Stimulated activated CD4-positive, alpha-beta T cell treated with anti-CD3 and anti-CD28 coated beads, TNF-alpha, amount 100 ng/mL, for 1 hour (primary cell): ENCODE measurements at regions not wholly inside any gene's neighbourhood (a gene's known extent, or its start where the extent isn't known, plus 50 kb on each side); places are given as distances from the start of the nearest gene placed in this dataset.

Experiments used
- DNase-seq, 3 donors: peaks; one replicate each; pipeline ENCODE4 v3.0.0-alpha.2; 2020; ENCODE audit warnings: low read depth in 3 of 3, low spot score in 1 of 3

GRCh38 chr2:104289651-104290565 is 564.0 kb upstream of the POU3F3 start:
- no peak for DNase-seq

GRCh38 chr2:104290566-104290891 is 563.4 kb upstream of the POU3F3 start:
- no peak for DNase-seq

- DNase-seq: no peak
These were observed 541.2 kb upstream of the POU3F3 start for GRCh38 chr2:104312684-104313083.

GRCh38 chr2:104318001-104318665 is 535.8 kb upstream of the POU3F3 start:
- no peak for DNase-seq

- DNase-seq: no peak
These were observed 532.7 kb upstream of the POU3F3 start for GRCh38 chr2:104321116-104321795.

GRCh38 chr2:104321796-104322349 is 532.0 kb upstream of the POU3F3 start:
- no peak for DNase-seq

GRCh38 chr2:104332731-104333130 is 521.2 kb upstream of the POU3F3 start:
- DNase-seq: no peak

GRCh38 chr2:104337869-104338268 is 516.0 kb upstream of the POU3F3 start:
- DNase-seq: no peak

GRCh38 chr2:104340162-104340561 is 513.8 kb upstream of the POU3F3 start:
- no peak for DNase-seq

- DNase-seq: no peak
These were observed 512.8 kb upstream of the POU3F3 start for GRCh38 chr2:104340879-104341828.

- DNase-seq: no peak
These were observed 509.6 kb upstream of the POU3F3 start for GRCh38 chr2:104344306-104344705.

- no peak for DNase-seq
These were observed 508.9 kb upstream of the POU3F3 start for GRCh38 chr2:104344985-104345384.

- no peak for DNase-seq
These were observed 495.8 kb upstream of the POU3F3 start for GRCh38 chr2:104358122-104358521.

- DNase-seq: no peak
These were observed 492.5 kb upstream of the POU3F3 start for GRCh38 chr2:104361414-104361813.

GRCh38 chr2:104368089-104368488 is 485.8 kb upstream of the POU3F3 start:
- DNase-seq: no peak

- DNase-seq: no peak
These were observed 482.7 kb upstream of the POU3F3 start for GRCh38 chr2:104371087-104371781.

- no peak for DNase-seq
These were observed 478.7 kb upstream of the POU3F3 start for GRCh38 chr2:104375206-104375605.

GRCh38 chr2:104378853-104379374 is 475.0 kb upstream of the POU3F3 start:
- no peak for DNase-seq

GRCh38 chr2:104384961-104385360 is 469.0 kb upstream of the POU3F3 start:
- DNase-seq: no peak

- DNase-seq: no peak
These were observed 468.2 kb upstream of the POU3F3 start for GRCh38 chr2:104385743-104386142.
